ENCODE measurements at regions not wholly inside any gene's neighbourhood (a gene's known extent, or its start where the extent isn't known, plus 50 kb on each side); places are given as distances from the start of the nearest gene placed in this dataset.

DNA sequence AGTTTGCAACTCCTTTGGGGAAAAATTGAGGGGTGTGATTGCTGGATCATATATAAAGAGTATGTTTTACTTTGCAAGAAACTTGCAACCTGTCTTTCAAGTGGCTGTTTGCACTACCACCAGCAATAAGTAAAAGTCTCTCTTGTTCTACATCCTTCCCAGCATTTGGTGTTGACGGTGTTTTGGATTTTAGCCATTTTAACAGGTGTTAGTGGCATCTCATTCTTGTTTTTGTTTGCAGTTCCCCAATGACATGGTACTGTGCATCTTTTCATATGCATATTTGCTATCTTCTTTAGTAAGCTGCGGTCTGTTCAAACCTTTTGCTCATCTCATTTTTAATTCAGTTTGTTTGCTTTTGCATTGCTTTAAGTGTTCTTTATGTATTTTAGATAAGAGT, 535.5 kb downstream of the LRRIQ3 start:
- Histone ChIP-seq H3K9ac (ENCODE audit: insufficient read depth, low read length, poor library complexity, severe bottlenecking) (no peak overlapping the region), H4K20me1 (ENCODE audit: insufficient read depth, low read length) (no peaks in the 10 kb centered on the region), H3K36me3 (replicated peaks in 1 of 2; ENCODE audit: control insufficient read depth in 1 of 2, insufficient read depth in 2 of 2, low read length in 2 of 2) (no peaks in the 10 kb centered on the region), H3K79me2 (ENCODE audit: insufficient read depth, low read length) (no peaks in the 10 kb centered on the region), H3K27me3 (ENCODE audit: control insufficient read depth in 2 of 2, insufficient read depth in 2 of 2, low read length in 2 of 2) (no peaks in the 10 kb centered on the region), H3K9me3 (replicated peaks in 1 of 2; ENCODE audit: control insufficient read depth in 1 of 2, insufficient read depth in 1 of 2, low read length in 2 of 2) (peaks cover 0 to 8% of the 10 kb centered on the region in 2 donors), H3K4me2 (replicated peaks; ENCODE audit: extremely low read depth, low read length, poor library complexity, severe bottlenecking) (no peak overlapping the region), H3K4me1 (ENCODE audit: control insufficient read depth in 1 of 2, insufficient read depth in 2 of 2, low read length in 2 of 2) (no peaks in the 10 kb centered on the region), H3K4me3 (replicated peaks in 1 of 3; ENCODE audit: low read depth in 2 of 3, low read length in 3 of 3) (no peak overlapping the region), H3K27ac (ENCODE audit: low read depth in 1 of 2, low read length in 2 of 2) (no peak overlapping the region), H2AFZ (ENCODE audit: insufficient read depth, low read depth, low read length, poor library complexity, severe bottlenecking) (no peak overlapping the region)
- WGBS (ENCODE audit: insufficient coverage): no CpG with 5 or more reads among the region's 2 CpGs
- H3K4me1 Mint-ChIP-seq: no peaks in the 10 kb centered on the region
- TF ChIP-seq, protein P1, sequence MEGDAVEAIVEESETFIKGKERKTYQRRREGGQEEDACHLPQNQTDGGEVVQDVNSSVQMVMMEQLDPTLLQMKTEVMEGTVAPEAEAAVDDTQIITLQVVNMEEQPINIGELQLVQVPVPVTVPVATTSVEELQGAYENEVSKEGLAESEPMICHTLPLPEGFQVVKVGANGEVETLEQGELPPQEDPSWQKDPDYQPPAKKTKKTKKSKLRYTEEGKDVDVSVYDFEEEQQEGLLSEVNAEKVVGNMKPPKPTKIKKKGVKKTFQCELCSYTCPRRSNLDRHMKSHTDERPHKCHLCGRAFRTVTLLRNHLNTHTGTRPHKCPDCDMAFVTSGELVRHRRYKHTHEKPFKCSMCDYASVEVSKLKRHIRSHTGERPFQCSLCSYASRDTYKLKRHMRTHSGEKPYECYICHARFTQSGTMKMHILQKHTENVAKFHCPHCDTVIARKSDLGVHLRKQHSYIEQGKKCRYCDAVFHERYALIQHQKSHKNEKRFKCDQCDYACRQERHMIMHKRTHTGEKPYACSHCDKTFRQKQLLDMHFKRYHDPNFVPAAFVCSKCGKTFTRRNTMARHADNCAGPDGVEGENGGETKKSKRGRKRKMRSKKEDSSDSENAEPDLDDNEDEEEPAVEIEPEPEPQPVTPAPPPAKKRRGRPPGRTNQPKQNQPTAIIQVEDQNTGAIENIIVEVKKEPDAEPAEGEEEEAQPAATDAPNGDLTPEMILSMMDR (IDR thresholded peaks at IDR 0.05): no peak
- no peaks in the 10 kb centered on the region for H3K36me3 Mint-ChIP-seq
- DNase-seq: no peak
- intact Hi-C loops (cut with micrococcal nuclease): no loop called here
- peaks cover 2 to 16% (median 6%) of the 10 kb centered on the region in 7 donors for H3K9me3 Mint-ChIP-seq
- no peaks in the 10 kb centered on the region for H3K27me3 Mint-ChIP-seq (ENCODE audit: low read depth in 3 of 3)
- no peak overlapping the region for H3K4me3 Mint-ChIP-seq
- no peak overlapping the region for H3K27ac Mint-ChIP-seq

DNA sequence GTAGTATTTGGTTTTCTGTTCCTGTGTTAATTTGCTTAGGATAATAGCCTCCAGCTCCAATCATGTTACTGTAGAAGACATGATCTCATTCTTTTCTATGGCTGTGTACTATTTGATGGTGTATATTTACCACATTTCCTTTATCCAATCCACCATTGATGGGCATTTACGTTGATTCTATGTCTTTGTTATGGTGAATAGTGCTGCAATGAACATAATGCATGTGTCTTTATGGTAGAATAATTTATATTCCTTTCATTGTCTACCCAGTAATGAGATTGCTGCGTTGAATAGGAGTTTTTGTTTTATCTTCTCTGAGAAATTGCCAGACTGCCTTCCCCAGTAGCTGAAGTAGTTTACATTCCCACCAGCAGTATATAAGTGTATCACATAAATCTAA, 538.8 kb downstream of the LRRIQ3 start:
- Histone ChIP-seq H3K36me3 (replicated peaks in 1 of 2; ENCODE audit: control insufficient read depth in 1 of 2, insufficient read depth in 2 of 2, low read length in 2 of 2) (no peaks in the 10 kb centered on the region), H3K9ac (ENCODE audit: insufficient read depth, low read length, poor library complexity, severe bottlenecking) (no peak overlapping the region), H3K4me1 (ENCODE audit: control insufficient read depth in 1 of 2, insufficient read depth in 2 of 2, low read length in 2 of 2) (no peaks in the 10 kb centered on the region), H3K27me3 (ENCODE audit: control insufficient read depth in 2 of 2, insufficient read depth in 2 of 2, low read length in 2 of 2) (no peaks in the 10 kb centered on the region), H3K4me2 (replicated peaks; ENCODE audit: extremely low read depth, low read length, poor library complexity, severe bottlenecking) (no peak overlapping the region), H3K27ac (ENCODE audit: low read depth in 1 of 2, low read length in 2 of 2) (no peak overlapping the region), H3K9me3 (replicated peaks in 1 of 2; ENCODE audit: control insufficient read depth in 1 of 2, insufficient read depth in 1 of 2, low read length in 2 of 2) (no peaks in the 10 kb centered on the region), H2AFZ (ENCODE audit: insufficient read depth, low read depth, low read length, poor library complexity, severe bottlenecking) (no peak overlapping the region), H3K79me2 (ENCODE audit: insufficient read depth, low read length) (no peaks in the 10 kb centered on the region), H4K20me1 (ENCODE audit: insufficient read depth, low read length) (no peaks in the 10 kb centered on the region), H3K4me3 (replicated peaks in 1 of 3; ENCODE audit: low read depth in 2 of 3, low read length in 3 of 3) (no peak overlapping the region)
- no peaks in the 10 kb centered on the region for H3K27me3 Mint-ChIP-seq (ENCODE audit: low read depth in 3 of 3)
- H3K27ac Mint-ChIP-seq: no peak overlapping the region
- peaks cover 0 to 11% (median 2%) of the 10 kb centered on the region in 7 donors for H3K9me3 Mint-ChIP-seq
- TF ChIP-seq, protein P1 (IDR thresholded peaks at IDR 0.05): no peak
- H3K36me3 Mint-ChIP-seq: no peaks in the 10 kb centered on the region
- DNase-seq: no peak
- intact Hi-C loops (cut with micrococcal nuclease): no loop called here
- no CpG with 5 or more reads among the region's 2 CpGs for WGBS (ENCODE audit: insufficient coverage)
- H3K4me1 Mint-ChIP-seq: no peaks in the 10 kb centered on the region
- no peak overlapping the region for H3K4me3 Mint-ChIP-seq
